T-helper 22 cell (primary cell): ENCODE measurements at regions not wholly inside any gene's neighbourhood (a gene's known extent, or its start where the extent isn't known, plus 50 kb on each side); places are given as distances from the start of the nearest gene placed in this dataset.

Experiments used
- DNase-seq: peaks from one replicate; pipeline ENCODE4 v3.0.0-alpha.2; 2020; ENCODE audit warnings: low read depth

DNA sequence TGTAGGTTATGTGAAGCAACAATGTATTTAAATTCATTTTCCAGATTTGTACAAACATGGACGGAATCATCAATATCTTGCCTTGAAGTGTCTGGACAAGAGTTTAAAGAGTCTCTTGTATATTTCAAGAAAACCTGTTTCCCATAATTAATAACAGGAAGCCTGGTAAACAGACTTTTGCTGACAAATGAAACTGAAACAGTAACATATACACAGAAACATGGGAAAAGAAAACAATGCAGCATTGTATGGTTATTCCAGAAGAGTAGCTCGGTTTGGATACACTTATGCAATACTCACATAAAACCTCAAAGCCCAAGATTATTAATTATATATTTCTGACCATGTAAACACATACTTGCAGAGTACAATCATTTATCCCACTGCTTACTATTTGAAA lies 265.5 kb downstream of the PTPRC start:
- no peak for DNase-seq

DNA sequence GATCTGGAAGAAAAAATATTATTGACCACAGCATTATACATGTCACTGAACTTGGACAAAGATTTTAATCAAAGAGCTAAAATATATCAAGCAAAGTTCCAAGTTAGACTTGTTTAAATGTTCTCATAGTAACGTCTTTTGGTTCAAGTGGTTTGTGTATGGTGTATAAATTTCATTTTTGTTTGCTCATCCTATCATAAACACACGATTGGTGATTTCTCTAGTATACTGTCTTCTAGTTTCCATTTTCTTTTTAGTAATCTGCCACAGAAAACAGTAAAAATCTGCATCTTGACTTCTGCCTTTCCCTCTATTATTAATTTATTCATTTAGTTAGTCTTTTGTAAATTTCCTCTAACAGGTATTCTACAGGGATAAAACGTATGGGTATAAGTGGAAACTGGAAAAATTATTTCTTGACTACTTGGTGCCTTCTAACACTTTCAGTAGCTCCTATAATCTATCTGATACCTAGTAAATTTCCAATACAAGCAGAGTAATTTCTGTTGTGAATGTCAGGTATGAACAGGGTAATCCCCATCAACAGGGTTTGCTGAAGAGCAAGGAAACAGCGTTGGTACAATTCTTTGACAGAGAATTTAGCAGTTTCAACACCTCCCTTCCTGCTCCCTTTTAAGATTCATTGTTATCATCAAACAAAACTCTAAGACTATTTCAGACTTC lies 268.0 kb downstream of the PTPRC start:
- DNase-seq, result no peak

DNA sequence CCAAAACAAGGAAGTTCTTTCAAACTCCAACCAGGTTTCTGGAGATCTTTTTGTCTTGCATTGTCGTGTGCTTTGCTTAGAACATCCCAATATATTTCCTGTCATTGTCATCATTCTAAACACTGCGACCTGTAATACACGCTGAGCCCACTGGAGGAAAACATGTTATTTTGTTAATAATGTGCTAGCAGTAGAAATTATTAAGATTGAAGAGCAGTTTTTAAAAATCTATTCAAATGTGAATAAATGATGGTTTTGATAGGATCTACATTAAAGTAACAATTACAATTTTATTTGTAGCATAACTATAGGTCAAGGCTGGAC lies 268.5 kb downstream of the PTPRC start:
- DNase-seq, result no peak

DNA sequence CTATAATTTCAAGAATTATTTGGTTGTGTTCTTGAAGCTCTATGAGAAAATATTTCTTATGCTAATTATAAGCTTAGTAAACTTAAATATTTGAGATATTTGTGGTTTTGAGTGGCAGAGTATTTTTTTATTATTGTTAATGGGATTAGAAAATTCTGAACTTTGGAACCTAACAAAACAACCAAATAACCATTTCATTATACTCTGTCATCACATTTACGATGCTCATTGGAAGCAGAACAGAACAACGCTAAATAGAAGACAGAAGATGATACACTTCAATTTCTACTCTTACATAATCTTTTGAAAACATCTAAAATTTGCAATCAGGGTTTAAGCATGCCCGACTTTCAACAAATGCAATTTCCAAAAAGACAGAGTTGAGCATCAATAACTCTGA lies 270.2 kb downstream of the PTPRC start:
- no peak for DNase-seq

DNA sequence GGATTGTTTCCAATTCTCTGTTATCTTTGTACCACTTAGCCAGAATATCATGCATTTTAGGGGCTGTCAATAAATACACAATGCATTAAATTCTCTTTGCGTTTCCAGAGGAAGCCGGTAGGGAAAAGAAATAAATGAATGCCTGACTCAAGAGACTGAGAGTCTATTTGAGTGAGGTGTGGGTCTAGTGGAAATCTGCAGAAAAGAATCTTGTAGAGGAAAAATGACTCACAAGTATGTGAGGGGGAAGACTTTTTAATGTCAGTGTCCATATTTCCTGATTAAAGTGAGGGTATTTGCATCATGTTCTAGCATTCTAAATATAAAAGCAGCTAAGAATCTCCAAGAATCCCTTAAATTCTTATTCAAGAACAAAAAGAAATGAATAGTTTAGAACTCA lies 271.1 kb downstream of the PTPRC start:
- DNase-seq, result no peak

DNA sequence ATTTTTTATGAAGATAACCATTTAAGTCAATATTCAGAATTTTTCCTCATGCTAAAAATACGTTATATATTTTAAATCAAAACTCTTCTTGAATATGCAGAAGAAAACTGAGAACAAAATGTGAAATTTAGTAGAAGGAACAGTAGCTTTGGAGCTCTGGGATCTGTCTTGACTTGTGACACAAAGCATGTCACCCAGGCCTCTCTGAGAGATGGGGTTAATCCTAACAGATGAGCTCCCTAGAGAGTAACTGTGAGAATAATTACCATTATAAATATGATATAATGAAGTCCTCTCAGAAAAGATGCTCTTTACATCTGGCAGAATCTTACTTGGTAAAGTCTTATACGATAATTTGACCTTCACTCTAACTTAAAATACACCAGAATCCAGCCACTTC lies 272.0 kb downstream of the PTPRC start:
- no peak for DNase-seq

DNA sequence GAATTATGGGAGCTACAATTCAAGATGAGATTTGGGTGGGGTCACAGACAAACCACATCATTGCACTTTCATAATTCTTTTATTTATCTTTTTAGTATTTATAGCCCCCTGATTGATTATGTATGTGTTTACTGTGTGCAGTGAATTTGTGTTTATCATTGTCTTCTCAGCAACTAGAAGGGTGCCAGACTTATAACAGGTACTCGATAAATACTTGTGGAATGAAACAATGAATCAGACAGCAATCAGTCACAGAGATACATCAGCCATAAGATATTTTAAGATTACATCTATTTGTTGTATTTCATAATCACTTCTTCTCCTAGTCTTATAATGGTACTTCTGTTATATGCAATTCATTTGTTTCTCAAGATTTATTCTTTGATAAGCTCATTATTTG lies 273.2 kb downstream of the PTPRC start:
- no peak for DNase-seq

DNA sequence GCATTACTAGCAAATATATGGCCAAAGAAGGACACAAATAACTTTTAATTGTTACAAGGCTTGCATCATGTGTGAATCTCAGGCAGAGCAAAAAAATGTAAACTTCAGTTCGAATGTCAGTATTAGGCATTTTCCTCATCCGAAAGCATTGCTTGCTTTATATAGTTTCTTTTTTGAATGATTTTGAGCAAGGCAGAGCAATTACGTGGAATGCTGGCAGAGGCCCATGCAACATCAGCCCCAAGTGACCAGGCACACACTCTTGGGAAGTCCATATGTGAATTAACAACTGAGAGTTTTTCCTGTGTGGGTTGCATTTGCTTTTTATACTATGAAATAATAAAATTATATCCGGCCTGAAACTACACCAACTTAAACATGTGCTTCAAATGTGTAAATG lies 274.8 kb downstream of the PTPRC start:
- DNase-seq, result no peak

DNA sequence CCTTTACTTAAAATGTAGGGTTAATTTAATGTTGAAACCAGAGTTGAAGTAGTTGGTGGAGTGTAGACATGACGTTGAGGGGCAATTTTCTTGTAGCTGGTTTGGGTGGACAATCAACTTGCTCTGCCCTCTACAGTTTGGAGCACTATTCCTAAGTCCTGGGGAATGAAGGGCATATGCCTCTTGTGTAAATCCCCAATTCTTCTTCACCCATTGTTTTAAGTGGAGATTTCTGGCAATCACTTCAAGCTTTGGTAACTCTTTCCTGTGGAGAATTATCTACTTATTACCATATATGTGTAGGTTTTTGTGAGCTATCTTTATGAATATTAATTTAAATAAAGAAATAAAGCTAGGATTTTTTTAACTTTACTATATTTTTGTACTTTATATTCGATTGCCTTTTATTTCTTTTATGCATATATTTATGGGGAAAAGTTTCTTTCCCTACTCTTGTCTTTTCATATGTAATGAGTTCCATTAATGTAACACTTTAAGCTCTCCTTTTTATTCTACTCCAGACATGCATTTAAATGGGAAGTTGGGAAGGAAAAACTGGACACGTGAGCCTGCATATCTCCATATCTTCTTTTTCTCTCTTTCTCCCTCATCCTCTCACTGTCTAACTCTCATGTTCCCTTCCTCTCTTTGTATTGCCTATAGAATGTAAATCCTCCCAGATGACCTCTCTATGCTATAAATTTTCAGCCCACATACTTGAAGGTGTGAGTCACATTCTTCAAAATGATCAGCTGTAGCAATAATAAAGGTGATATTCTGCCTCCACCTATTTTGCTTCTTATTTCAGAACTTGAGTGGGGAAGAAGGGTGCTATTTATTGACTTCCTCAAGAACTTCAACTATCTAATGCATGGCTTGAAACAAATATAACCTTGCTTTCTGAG lies 276.7 kb downstream of the PTPRC start:
- DNase-seq, result no peak

DNA sequence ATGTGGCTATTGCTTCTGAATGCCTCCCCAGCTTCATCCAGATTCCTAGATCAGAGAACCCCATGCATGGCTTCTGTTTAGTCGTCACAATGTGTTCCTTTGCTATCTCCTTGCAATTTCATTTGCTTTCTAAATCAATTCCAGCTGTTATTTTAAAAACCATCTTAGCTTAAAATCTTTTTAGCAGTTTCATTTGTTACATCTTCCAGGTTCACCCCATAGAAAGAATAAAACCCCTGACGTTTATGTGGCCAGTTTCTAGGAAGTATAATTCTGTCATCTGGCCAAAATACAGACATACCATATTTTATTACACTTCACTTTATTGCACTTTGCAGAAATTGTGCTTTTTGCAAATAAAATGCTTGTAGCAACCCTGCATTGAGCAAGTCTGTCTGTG lies 278.4 kb downstream of the PTPRC start:
- no peak for DNase-seq

DNA sequence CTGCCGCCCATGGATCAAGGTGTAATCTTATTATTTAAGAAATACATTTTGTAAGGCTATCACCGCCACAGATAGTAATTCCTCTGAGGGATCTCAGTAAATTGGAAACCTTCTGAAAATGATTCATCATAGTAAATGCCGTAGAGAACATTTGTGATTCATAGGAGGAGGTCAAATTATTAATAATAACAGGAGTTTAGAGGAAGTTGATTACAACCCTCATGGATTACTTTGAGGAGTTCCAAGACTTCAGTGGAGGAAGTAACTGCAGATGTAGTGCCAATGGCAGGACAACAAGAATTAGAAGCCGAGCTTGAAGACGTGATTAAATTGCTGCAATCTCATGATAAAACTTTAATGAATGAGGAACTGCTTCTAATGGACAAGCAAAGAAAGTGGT lies 280.1 kb downstream of the PTPRC start:
- no peak for DNase-seq

DNA sequence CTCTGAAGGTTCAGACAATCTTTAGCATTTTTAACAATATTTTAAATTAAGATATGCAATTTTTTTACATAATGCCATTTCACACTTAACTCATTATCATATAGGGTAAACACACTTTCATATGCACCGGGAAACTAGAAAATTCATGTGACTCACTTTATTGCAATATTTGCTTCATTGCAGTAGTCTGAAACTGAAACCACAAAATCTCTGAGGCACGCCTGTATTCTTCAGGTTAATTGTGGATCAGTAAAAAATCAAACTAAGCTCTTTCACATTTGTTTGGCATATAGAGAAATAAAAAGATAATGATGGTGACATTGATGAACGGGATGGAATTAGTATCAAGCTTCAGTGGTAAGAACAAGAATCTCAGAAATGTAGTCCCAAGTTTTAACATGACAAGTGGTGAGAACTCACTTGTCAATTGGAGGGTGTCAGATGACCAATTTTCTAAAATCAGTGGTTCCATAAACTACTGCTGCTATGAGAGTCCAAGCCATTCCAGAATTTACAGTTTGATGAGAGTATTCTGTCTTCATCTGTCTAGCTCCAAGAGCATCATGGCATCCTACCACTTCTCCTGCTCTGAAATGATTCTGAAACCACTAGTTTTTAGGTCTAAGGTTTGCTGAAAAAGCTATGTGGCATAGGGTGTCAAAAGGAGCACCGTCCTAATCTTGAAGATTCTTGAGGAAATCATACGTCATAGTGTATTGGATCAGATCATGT lies 281.0 kb downstream of the PTPRC start:
- no peak for DNase-seq

DNA sequence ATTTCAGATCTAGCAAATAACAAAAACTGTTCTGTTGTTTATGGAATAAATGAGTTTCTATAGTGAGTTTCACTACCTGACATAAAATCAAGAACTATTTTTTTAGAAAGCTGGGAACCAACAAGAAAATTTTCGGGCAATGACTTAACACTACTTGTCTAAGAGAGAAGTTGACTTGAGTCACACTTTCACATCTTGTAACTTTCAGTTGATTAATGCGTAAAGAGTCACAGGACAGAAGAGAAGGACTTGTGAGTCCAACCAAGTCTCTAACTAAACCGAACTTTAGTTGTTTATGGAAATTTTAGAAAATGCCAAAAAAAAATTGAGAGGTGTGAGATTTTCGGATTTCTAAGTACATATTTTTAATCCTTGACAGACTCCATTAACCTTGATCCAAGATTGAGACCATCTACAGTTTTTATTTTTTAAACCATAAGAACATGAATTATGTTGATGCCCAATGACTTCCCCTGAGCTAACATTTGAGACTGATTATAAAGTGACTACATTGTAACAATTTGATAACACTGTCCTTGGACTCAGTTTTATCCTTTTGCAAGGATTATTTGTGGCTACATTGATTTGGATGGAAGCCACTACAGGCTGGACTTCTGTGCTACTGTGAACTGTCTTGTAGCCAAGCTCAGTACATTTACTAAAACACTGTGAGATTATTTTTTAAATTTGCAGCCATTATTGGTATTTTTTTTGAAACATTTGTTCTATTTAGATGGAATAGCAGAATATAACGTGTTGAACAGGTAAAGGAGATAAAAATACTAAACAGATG lies 284.0 kb downstream of the PTPRC start:
- DNase-seq, result no peak

DNA sequence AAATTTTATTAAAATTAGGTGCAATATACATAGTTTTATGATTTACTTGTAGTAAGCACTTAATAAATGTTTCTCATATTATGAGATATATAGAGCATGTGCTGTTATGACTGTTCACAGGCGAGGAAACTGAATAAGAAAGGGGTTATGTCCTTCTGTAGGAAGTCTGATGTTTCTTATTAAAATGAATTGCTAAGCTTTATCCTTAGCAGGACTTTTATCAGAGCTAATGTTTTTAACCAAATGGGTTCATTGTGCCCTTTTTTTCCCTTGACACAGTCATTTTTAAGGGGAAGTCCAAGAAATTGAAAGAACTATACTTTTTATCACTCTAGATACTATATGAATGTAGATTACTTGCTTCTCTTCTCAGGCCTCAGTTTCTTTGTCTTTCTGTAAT lies 285.2 kb downstream of the PTPRC start:
- DNase-seq, result no peak

DNA sequence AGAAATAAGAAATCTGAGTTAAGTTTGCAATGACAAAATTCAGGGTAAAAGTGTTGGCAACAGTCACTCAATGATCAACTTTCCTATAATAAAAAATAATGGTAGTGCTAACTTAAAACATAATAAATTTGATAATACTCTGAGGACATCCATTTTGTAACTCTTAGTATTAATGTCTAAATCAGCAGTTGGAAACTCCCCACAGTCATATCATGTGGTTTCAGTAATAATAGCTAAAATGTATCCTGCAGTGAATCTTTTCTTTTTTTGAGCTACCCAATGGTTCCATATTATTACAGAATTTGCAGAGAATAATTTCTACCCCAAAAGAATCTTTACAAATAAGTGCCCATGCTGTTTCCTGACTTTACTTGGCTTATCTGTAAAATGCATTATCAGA lies 286.7 kb downstream of the PTPRC start:
- no peak for DNase-seq

DNA sequence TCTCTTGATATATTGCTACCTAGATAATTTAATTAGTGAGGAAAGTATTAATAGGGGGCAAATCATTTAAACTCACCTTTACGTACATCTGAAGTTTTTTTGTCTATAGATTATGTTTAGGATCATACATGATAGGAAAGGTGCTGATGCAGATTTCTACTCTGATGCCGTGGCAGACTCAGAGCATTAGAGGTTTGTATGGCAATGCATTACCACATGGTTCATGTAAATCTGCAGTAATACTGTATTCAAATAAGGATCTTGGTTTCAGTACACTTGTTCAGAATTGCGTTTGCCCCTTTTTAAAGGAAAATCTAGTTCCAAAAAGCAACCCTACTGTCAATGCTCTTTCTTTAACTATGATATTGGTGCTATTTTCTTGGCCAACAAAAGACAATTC lies 288.3 kb downstream of the PTPRC start:
- no peak for DNase-seq

DNA sequence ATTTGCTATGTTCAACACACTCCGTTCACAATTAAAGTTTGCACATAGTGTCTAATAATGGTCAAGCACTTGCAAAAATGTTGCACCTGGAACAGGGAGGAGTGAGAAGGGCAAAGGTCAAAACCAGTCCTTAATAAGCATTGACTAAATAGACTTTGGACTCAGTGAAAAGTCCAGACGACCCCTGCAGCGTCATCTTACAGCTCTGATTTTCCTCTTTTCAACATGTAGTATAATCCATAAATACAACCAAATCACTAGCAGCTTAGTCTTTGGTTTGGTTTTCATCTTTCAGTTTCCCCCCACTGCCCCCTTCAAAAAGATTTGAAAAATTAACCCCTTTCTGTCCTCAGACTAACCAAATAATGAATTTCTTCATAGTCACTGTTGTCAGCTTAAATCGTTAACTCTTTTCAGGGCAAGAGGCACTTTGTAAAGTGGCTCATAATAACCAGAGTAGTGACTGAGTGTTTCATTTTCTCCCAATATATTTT lies 290.3 kb downstream of the PTPRC start:
- no peak for DNase-seq

DNA sequence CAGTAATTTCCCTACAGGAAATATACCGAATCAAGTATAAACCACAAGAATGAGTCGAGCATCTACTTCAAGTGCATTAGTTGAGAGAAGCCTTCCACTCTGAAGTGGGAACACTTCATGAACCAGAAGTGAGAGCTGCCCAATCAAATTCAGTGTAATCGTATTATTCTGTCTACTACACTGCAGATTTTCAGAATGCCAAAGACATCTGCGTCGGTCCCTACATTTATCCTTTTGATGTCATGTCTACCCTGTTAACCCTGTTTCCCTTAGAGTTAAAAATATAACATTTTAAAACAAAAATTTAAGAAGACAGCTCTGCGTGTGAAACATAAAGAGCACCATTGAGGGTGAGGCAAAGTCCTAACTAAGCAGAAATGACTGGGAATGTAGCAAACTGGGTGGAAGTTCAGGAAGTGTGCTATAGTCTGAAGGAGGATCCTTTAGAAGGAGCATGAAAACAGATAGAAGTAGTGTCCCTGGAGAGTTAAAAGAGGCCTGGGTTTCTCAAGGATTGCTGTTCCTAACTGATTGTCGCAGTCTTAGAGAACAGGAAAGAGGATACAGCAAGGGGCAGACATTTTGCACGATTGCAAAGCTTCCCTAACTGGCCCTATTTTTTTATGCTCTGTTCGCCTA lies 291.2 kb downstream of the PTPRC start:
- no peak for DNase-seq

DNA sequence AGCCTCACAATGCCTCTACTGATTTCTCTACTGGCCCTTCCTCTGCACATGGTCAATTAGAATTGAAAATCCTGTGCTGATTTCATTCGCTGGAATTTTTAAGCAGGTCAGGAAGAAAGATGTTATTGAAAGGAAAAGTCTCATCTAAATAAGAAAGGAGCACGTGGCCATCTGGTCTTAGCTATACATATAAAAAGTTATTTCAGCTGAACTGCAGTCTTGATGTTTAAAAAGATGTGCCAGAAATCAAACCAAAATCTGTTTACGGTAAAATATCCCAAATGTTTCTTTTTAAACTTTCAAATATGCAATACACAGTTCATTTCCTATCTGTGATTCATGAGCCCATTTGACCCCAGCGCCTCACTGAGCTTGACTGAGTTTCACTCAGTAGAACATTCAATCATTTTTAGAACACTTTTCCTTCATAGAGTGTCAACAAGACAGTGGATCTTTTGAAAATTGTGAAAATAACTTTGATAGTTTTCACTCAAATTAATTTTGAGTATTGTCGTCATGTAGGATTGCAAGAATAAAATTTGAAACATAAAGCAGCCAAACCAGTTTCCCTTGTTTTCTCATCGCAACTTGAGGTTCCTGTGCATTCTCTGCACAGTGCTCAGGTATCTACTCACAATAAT lies 293.6 kb downstream of the PTPRC start:
- no peak for DNase-seq

DNA sequence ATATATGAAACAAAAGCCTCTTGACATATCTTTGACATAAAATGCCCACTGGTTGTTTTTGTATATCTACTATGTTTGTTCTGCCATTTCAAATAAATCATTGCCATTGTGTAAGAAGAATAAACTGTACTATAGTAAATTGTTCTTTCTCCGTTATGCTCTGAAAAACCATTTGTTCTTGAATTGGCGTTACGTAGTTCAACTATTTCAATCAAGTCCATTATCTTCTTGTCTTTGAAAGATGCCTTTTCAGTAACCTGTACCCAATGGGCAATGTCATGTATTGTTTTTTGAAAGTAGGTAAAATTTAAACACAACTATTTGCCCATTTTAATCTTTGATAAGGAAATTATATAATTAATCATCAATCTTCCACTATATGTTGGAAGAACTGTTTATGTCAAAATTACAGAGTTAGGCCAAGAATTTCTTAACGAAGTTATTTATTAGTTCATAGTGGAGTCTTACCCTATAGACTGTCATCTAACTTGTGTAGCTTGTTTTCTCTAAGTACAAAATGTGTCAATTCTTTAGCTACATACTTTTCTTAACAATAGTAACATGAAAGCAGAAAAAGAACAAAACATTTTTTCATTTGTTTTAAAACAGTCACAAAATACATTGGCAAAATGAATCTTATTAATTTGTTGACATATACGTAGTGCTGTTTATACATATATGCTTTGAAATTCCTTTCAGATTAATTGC lies 294.8 kb downstream of the PTPRC start:
- DNase-seq, result no peak

DNA sequence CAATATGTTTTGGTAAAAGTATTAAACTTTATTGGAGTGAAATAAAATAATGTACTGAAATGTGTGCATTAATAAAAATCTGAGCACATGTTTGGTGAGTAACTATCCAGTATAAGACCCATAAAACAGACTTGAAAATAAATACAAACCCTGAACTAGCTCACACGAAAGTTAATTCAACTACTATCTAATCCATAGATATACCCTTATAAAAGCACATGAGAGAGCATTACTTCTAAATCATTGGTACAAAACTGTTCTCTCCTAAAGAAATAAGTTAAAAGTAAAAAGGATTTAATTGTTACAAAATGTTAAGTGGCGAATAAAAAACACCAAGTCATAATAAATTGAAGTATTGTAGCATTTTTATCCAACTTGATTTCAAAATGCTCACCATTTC lies 295.6 kb downstream of the PTPRC start:
- DNase-seq, result no peak
